22Rv1 (cell line): ENCODE measurements at regions not wholly inside any gene's neighbourhood (a gene's known extent, or its start where the extent isn't known, plus 50 kb on each side); places are given as distances from the start of the nearest gene placed in this dataset.

Experiments used
- ZFX ChIP-seq: fragments of 450-650 bp; IDR thresholded peaks from 2 replicates; pipeline ENCODE4 v1.6.1; 2017; ENCODE audit warnings: antibody characterized with exemption, borderline replicate concordance
- TF ChIP-seq, protein P1 (sequence below): fragments of 450-650 bp; IDR thresholded peaks from 2 replicates; pipeline ENCODE4 v1.5.1; 2017; ENCODE audit warnings: mild to moderate bottlenecking

DNA sequence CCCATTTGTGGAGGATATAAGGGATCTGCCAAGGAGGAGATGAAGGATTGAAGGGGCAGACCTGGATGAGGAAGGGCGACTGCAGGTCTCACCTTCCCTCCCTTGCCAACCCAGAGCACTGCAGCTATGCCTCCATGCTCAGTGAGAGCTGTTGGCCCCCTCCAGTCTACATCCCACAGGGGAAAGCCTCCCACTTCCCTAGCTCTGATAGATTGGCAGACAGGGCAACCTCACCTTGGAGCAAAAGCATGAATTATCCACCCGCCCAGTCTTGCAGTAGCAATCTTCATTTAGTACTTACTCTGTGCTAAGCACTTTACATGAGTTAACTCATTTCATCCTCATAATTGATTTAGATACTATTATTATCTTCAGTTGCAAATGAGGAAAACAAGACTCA lies 70.4 kb upstream of the SMNDC1 start:
- no peak for TF ChIP-seq ZFX
- TF ChIP-seq, protein P1, sequence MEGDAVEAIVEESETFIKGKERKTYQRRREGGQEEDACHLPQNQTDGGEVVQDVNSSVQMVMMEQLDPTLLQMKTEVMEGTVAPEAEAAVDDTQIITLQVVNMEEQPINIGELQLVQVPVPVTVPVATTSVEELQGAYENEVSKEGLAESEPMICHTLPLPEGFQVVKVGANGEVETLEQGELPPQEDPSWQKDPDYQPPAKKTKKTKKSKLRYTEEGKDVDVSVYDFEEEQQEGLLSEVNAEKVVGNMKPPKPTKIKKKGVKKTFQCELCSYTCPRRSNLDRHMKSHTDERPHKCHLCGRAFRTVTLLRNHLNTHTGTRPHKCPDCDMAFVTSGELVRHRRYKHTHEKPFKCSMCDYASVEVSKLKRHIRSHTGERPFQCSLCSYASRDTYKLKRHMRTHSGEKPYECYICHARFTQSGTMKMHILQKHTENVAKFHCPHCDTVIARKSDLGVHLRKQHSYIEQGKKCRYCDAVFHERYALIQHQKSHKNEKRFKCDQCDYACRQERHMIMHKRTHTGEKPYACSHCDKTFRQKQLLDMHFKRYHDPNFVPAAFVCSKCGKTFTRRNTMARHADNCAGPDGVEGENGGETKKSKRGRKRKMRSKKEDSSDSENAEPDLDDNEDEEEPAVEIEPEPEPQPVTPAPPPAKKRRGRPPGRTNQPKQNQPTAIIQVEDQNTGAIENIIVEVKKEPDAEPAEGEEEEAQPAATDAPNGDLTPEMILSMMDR, result no peak
